ENCODE measurements at regions not wholly inside any gene's neighbourhood (a gene's known extent, or its start where the extent isn't known, plus 50 kb on each side); places are given as distances from the start of the nearest gene placed in this dataset.
A peak's percentile ranks its signal among the peaks of the same experiment; 100 is the strongest.

DNA sequence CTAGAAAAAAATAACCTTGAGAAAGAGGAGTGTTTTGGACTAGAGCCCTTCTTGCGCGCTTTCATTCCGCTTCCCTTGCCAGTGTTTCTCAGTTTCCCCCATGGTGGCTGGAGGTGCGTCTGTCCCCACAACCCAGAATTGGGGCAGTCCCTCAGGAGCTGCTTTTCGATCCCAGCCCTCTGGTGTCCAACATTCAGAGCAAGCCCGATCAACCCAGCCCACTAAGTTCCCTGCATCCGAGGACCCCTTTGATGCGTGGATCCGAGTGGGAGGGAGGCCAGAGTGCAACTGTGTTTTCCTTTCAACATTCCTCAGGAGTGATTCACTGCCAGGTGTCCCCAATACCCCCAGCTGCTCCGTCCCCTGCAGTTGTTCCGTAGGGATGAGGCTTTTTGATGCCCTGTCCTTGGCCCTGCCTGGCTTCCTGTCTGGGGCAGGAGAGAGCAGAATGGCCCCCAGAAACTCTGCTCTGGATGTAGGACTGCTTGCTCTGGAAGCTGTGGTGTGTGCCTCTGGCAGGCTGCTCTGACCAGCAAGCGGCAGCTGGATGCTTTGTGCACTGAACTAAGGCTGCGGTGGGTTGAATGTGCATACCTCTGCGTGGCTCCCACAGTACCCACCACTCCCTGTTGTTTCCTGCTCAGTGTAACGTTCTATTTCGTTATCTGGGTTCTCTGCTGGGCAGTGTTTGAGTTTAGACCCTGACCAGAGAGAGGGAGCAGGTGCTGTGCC lies 117.5 kb downstream of the BOD1 start:
- no peaks in the 10 kb centered on the region for H3K36me3 Mint-ChIP-seq (ENCODE audit: low read depth)
- TF ChIP-seq, protein P1, sequence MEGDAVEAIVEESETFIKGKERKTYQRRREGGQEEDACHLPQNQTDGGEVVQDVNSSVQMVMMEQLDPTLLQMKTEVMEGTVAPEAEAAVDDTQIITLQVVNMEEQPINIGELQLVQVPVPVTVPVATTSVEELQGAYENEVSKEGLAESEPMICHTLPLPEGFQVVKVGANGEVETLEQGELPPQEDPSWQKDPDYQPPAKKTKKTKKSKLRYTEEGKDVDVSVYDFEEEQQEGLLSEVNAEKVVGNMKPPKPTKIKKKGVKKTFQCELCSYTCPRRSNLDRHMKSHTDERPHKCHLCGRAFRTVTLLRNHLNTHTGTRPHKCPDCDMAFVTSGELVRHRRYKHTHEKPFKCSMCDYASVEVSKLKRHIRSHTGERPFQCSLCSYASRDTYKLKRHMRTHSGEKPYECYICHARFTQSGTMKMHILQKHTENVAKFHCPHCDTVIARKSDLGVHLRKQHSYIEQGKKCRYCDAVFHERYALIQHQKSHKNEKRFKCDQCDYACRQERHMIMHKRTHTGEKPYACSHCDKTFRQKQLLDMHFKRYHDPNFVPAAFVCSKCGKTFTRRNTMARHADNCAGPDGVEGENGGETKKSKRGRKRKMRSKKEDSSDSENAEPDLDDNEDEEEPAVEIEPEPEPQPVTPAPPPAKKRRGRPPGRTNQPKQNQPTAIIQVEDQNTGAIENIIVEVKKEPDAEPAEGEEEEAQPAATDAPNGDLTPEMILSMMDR (IDR thresholded peaks at IDR 0.05), result no peak
- no peak overlapping the region; the same call in 1 of the 2 replicates for H3K27ac Mint-ChIP-seq
- H3K4me3 Mint-ChIP-seq, result peak overlapping the region; percentile 12; the same call in 1 of the 2 replicates
- peaks cover 31% of the 10 kb centered on the region for H3K4me1 Mint-ChIP-seq (ENCODE audit: low read depth)
- peaks cover 14% of the 10 kb centered on the region for H3K27me3 Mint-ChIP-seq (ENCODE audit: insufficient read depth)
- H3K9me3 Mint-ChIP-seq, result no peaks in the 10 kb centered on the region
- no peak for DNase-seq

DNA sequence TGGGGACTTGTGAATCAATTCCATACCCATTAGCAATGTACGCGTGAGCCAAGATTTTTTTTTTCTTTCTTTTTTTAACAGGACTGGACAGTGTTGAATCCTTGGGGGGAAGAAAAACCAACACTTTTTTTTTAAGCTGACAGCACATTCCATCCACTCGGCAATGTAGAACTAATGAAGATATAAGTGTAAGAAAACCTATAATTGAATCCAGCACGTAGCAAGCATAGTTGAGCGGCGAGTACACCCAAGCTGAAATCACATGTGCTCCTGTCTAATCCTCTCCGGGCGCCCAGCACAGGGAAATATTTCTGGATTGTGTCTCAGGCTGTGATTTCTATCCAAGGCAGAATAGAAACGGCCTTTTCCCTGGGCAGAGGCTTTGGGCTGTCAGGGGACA lies 118.2 kb downstream of the BOD1 start:
- peaks cover 31% of the 10 kb centered on the region for H3K4me1 Mint-ChIP-seq (ENCODE audit: low read depth)
- H3K9me3 Mint-ChIP-seq, result no peaks in the 10 kb centered on the region
- H3K36me3 Mint-ChIP-seq (ENCODE audit: low read depth), result no peaks in the 10 kb centered on the region
- TF ChIP-seq, protein P1 (IDR thresholded peaks at IDR 0.05), result no peak
- peak overlapping the region; percentile 71 for H3K4me3 Mint-ChIP-seq
- H3K27me3 Mint-ChIP-seq (ENCODE audit: insufficient read depth), result peaks cover 8% of the 10 kb centered on the region
- DNase-seq, result peak; percentile 25
- H3K27ac Mint-ChIP-seq, result no peak overlapping the region; the same call in 1 of the 2 replicates

DNA sequence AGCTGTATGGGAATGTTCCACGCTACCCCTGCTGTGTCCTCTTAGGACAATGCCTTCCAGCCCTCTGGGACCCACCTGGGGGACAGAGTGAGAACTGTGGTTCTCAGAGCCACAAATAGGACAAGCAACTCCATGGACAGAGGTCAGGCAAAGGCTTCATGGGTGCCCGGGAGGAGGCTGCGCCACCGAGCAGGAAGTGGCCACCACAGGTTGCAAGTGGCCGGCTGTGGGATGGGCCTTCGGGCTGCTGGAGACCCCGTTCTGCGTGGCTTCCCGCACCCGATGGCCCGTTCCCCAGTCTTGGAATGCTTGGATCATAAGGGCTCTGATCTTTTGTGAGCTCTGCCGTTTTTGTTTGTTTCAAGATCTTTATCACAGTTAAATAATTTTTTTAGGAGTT lies 118.8 kb downstream of the BOD1 start:
- Mint-ChIP-seq H3K27ac (no peak overlapping the region; the same call in 1 of the 2 replicates), H3K27me3 (ENCODE audit: insufficient read depth) (peaks cover 8% of the 10 kb centered on the region), H3K9me3 (no peaks in the 10 kb centered on the region), H3K36me3 (ENCODE audit: low read depth) (no peaks in the 10 kb centered on the region), H3K4me1 (ENCODE audit: low read depth) (peaks cover 31% of the 10 kb centered on the region), H3K4me3 (no peak overlapping the region)
- DNase-seq, result no peak
- TF ChIP-seq, protein P1 (IDR thresholded peaks at IDR 0.05), result no peak

DNA sequence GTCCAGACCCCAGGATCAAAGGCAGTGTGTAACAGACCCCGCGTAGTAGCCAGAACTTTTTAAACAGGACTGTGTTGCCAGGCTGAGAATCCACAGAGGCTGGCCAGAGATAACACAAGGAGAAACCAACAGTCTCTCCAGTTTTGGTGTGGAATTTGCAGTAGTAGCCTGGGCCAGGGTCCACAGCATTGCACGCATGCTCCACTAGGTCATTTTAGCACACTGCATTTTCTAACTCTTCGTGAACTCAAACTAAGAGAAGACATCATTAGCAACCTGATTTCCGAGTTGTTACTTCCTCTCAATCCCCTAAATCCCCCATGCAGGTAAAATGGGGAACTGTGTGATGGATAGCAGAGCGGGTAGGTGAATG lies 119.6 kb downstream of the BOD1 start:
- H3K4me3 Mint-ChIP-seq, result no peak overlapping the region

DNA sequence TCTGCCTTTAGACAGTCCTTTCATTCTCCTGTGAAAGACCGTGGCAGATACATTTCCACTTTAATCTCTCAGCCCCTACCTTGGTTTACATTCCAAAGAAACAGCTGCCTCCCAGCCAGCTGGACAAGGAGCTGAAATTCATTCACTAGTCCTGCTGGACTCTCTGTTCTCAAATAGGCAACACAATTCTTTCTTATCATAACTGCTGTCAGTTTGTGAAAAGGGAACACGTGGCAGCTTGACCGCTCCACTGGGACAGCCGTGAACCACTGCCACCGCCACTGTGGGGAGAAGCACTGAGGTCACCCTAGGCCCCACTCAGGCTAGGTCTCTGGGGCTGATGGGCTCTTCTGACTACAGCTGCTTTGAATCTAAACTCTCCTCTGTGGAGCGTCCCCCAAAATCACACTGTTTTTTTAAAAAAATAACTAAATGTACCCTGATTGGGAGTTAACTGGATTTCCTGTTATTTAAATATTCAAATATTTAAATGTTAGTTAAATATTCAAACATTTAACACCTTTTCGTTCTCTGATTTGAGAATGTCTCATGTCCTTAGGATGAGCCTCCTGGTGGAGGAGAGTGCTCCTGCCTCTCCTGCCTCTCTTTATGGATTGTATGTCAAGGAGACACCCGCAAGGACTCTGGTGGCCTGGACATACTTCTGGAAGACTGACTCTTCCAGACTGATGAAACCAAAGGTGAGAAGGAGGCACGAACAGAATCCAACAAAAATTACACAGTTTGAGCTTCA lies 120.1 kb downstream of the BOD1 start:
- no peaks in the 10 kb centered on the region for H3K36me3 Mint-ChIP-seq (ENCODE audit: low read depth)
- no peak overlapping the region for H3K27ac Mint-ChIP-seq
- DNase-seq, result no peak
- TF ChIP-seq, protein P1 (IDR thresholded peaks at IDR 0.05), result peak; percentile 36; the same call in 1 of the 2 replicates
- H3K4me1 Mint-ChIP-seq (ENCODE audit: low read depth), result peaks cover 31% of the 10 kb centered on the region
- H3K27me3 Mint-ChIP-seq (ENCODE audit: insufficient read depth), result peaks cover 10% of the 10 kb centered on the region
- no peaks in the 10 kb centered on the region for H3K9me3 Mint-ChIP-seq
- H3K4me3 Mint-ChIP-seq, result no peak overlapping the region

More for the DNA sequence above, 119.6 kb downstream of the BOD1 start:
- TF ChIP-seq, protein P1 (IDR thresholded peaks at IDR 0.05), result no peak
- Mint-ChIP-seq H3K36me3 (ENCODE audit: low read depth) (no peaks in the 10 kb centered on the region), H3K27me3 (ENCODE audit: insufficient read depth) (peaks cover 9% of the 10 kb centered on the region), H3K9me3 (no peaks in the 10 kb centered on the region), H3K27ac (no peak overlapping the region), H3K4me1 (ENCODE audit: low read depth) (peaks cover 31% of the 10 kb centered on the region)
- DNase-seq, result no peak

Data from HFFc6 (cell line).